GM23338 (cell line): ENCODE measurements at regions not wholly inside any gene's neighbourhood (a gene's known extent, or its start where the extent isn't known, plus 50 kb on each side); places are given as distances from the start of the nearest gene placed in this dataset.

ENCODE experiments used
- ATAC-seq: fragments of 200-7000 bp; cut with Tn5 transposase; 3 replicates; pipeline ENCODE4 v1.9.1; 2020
- DNase-seq: peaks from one replicate; pipeline ENCODE4 v3.0.0-alpha.2; 2015; ENCODE audit warnings: low spot score
- H2AFZ ChIP-seq: fragments of 200-600 bp; sonication (generic); 2 replicates; pipeline ENCODE4 v1.8.0; 2016; ENCODE audit warnings: antibody characterized with exemption, mild to moderate bottlenecking, moderate library complexity
- H3F3A ChIP-seq: fragments of 200-600 bp; sonication (generic); replicated peaks from 2 replicates; pipeline ENCODE4 v1.8.0; 2017; ENCODE audit warnings: antibody characterized with exemption, mixed run types, low read depth
- H3K27ac ChIP-seq: fragments of 200-600 bp; sonication (generic); 2 replicates; pipeline ENCODE4 v1.6.1; 2016; ENCODE audit warnings: low read depth
- H3K27me3 ChIP-seq: fragments of 200-600 bp; sonication (generic); 2 replicates; pipeline ENCODE4 v1.8.0; 2016; ENCODE audit warnings: mild to moderate bottlenecking, mixed run types, moderate library complexity; ENCODE audit not compliant: insufficient read depth
- H3K36me3 ChIP-seq: fragments of 200-600 bp; sonication (generic); 2 replicates; pipeline ENCODE4 v1.8.0; 2016; ENCODE audit warnings: mild to moderate bottlenecking; ENCODE audit not compliant: insufficient read depth
- H3K4me1 ChIP-seq: fragments of 200-600 bp; sonication (generic); 2 replicates; pipeline ENCODE4 v1.8.0; 2016; ENCODE audit warnings: mild to moderate bottlenecking, moderate library complexity; ENCODE audit not compliant: insufficient read depth
- H3K4me2 ChIP-seq: fragments of 200-600 bp; sonication (generic); 2 replicates; pipeline ENCODE4 v1.7.1; 2017; ENCODE audit warnings: mixed run types
- H3K4me3 ChIP-seq: fragments of 200-600 bp; sonication (generic); 2 replicates; pipeline ENCODE4 v1.6.1; 2016; ENCODE audit warnings: mixed run types
- H3K79me2 ChIP-seq: fragments of 200-600 bp; sonication (generic); replicated peaks from 2 replicates; pipeline ENCODE4 v1.8.0; 2017; ENCODE audit warnings: mild to moderate bottlenecking; ENCODE audit not compliant: insufficient read depth
- H3K9me2 ChIP-seq: fragments of 200-600 bp; sonication (generic); 2 replicates; pipeline ENCODE4 v1.8.0; 2017; ENCODE audit not compliant: insufficient read depth
- H4K20me1 ChIP-seq: fragments of 200-600 bp; sonication (generic); replicated peaks from 2 replicates; pipeline ENCODE4 v1.8.0; 2017; ENCODE audit warnings: mild to moderate bottlenecking; ENCODE audit not compliant: insufficient read depth
- H3K27ac Mint-ChIP-seq: 2 replicates; pipeline ENCODE4 v1.8.0; 2020; ENCODE audit warnings: inconsistent platforms, mild to moderate bottlenecking, moderate library complexity, mixed read lengths
- H3K27me3 Mint-ChIP-seq: 3 replicates; pipeline ENCODE4 v1.8.0; 2022; ENCODE audit warnings: low read depth, mild to moderate bottlenecking, moderate library complexity, mixed read lengths, inconsistent platforms; ENCODE audit not compliant: insufficient read depth, poor library complexity
- H3K36me3 Mint-ChIP-seq: 3 replicates; pipeline ENCODE4 v1.8.0; 2021; ENCODE audit warnings: low read depth, mild to moderate bottlenecking, inconsistent platforms, moderate library complexity, mixed read lengths
- H3K4me1 Mint-ChIP-seq: 3 replicates; pipeline ENCODE4 v1.8.0; 2020; ENCODE audit warnings: mild to moderate bottlenecking, inconsistent platforms, mixed read lengths
- H3K4me3 Mint-ChIP-seq: 3 replicates; pipeline ENCODE4 v1.8.0; 2021; ENCODE audit warnings: moderate library complexity, mild to moderate bottlenecking, inconsistent platforms, mixed read lengths
- H3K9me3 Mint-ChIP-seq: 3 replicates; pipeline ENCODE4 v1.8.0; 2020; ENCODE audit warnings: moderate library complexity, mild to moderate bottlenecking, inconsistent platforms, mixed read lengths
- CREB1 ChIP-seq: fragments of 250-450 bp; sonication (Bioruptor Pico); IDR thresholded peaks from 2 replicates; pipeline ENCODE4 v1.5.0; 2020; ENCODE audit warnings: low read depth, mild to moderate bottlenecking, moderate library complexity
- ETS1 ChIP-seq: IDR thresholded peaks from 2 replicates; pipeline ENCODE4 v1.6.1; 2016; ENCODE audit warnings: antibody characterized with exemption
- EZH2 ChIP-seq: fragments of 200-600 bp; sonication (generic); IDR thresholded peaks from one replicate; pipeline ENCODE4 v1.8.0; 2017; ENCODE audit warnings: antibody characterized with exemption, mild to moderate bottlenecking, low read depth; ENCODE audit not compliant: unreplicated experiment
- EZH2phosphoT487 ChIP-seq: fragments of 200-600 bp; sonication (generic); IDR thresholded peaks from one replicate; pipeline ENCODE4 v1.8.1; 2018; ENCODE audit warnings: antibody characterized with exemption; ENCODE audit not compliant: unreplicated experiment
- JUNB ChIP-seq: IDR thresholded peaks from one replicate; pipeline ENCODE4 v1.6.1; 2016; ENCODE audit warnings: antibody characterized with exemption; ENCODE audit not compliant: unreplicated experiment
- NANOG ChIP-seq: IDR thresholded peaks from 2 replicates; pipeline ENCODE4 v1.6.1; 2016; ENCODE audit warnings: antibody characterized with exemption, borderline replicate concordance
- REST ChIP-seq: IDR thresholded peaks from one replicate; pipeline ENCODE4 v1.6.1; 2018; ENCODE audit warnings: antibody characterized with exemption; ENCODE audit not compliant: unreplicated experiment
- STAT1 ChIP-seq: IDR thresholded peaks from one replicate; pipeline ENCODE4 v1.6.1; 2016; ENCODE audit warnings: antibody characterized with exemption; ENCODE audit not compliant: unreplicated experiment
- ZNF114 ChIP-seq: fragments of 250-450 bp; sonication (Bioruptor Pico); IDR thresholded peaks from 2 replicates; pipeline ENCODE4 v1.5.0; 2020; ENCODE audit warnings: mild to moderate bottlenecking, moderate library complexity
- ZNF331 ChIP-seq: fragments of 250-450 bp; sonication (Bioruptor Pico); IDR thresholded peaks from 2 replicates; pipeline ENCODE4 v1.5.0; 2020; ENCODE audit warnings: low read depth, mild to moderate bottlenecking, moderate library complexity
- ZNF462 ChIP-seq: fragments of 250-450 bp; sonication (Bioruptor Pico); IDR thresholded peaks from 2 replicates; pipeline ENCODE4 v1.5.0; 2020; ENCODE audit warnings: mild to moderate bottlenecking, moderate library complexity

DNA sequence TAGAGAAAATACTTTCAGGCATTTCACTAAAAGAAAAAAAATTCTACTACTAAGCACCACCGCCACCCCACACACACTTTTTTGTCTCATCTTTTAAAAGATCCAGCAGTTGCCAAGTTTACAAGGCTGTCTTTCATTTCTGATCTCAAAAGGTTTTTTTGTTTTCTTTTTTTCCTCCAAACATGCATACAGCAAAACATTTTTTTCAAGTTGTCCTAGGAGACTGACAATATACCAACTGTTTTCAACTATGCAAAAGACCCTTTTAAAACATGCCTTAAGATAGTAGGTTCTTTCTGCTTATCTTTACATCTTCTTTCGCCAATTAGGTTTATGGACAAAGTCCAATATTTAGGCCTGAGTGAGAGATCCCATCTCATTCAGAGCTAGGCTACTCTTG lies 65.2 kb downstream of the HMHB1 start:
- Histone ChIP-seq H3K27ac (no peak overlapping the region), H3K9me2 (peaks cover 10% of the 10 kb centered on the region), H3F3A (no peaks in the 10 kb centered on the region), H3K4me1 (peaks cover 16% of the 10 kb centered on the region; the same call in 1 of the 2 replicates), H3K79me2 (no peaks in the 10 kb centered on the region), H4K20me1 (no peaks in the 10 kb centered on the region), H3K4me3 (no peak overlapping the region), H3K27me3 (no peaks in the 10 kb centered on the region), H3K36me3 (no peaks in the 10 kb centered on the region), H3K4me2 (no peak overlapping the region), H2AFZ (no peak overlapping the region)
- ATAC-seq, result no peak
- TF ChIP-seq ZNF331 (CRISPR knock-in tag) (no peak), REST (no peak), ETS1 (no peak), NANOG (no peak), EZH2 (no peak), CREB1 (CRISPR knock-in tag) (no peak), EZH2phosphoT487 (no peak), ZNF114 (CRISPR knock-in tag) (no peak), ZNF462 (no peak), JUNB (no peak), STAT1 (no peak)
- DNase-seq, result no peak
- Mint-ChIP-seq H3K9me3 (no peaks in the 10 kb centered on the region), H3K4me3 (no peak overlapping the region), H3K27ac (no peak overlapping the region), H3K4me1 (peaks cover 13% of the 10 kb centered on the region), H3K36me3 (no peaks in the 10 kb centered on the region), H3K27me3 (peaks cover 2% of the 10 kb centered on the region)
